IPS-15b (cell line): ENCODE measurements at regions not wholly inside any gene's neighbourhood (a gene's known extent, or its start where the extent isn't known, plus 50 kb on each side); places are given as distances from the start of the nearest gene placed in this dataset.

Experiments used
- H3K27me3 ChIP-seq: one replicate; pipeline ENCODE4 v1.6.1; 2013; ENCODE audit warnings: low read length; ENCODE audit not compliant: control insufficient read depth, insufficient read depth
- H3K36me3 ChIP-seq: one replicate; pipeline ENCODE4 v1.6.1; 2013; ENCODE audit warnings: low read length; ENCODE audit not compliant: control insufficient read depth, insufficient read depth
- H3K4me1 ChIP-seq: one replicate; pipeline ENCODE4 v1.6.1; 2013; ENCODE audit warnings: mild to moderate bottlenecking, low read length; ENCODE audit not compliant: control insufficient read depth, insufficient read depth
- H3K4me3 ChIP-seq: one replicate; pipeline ENCODE4 v1.5.1; 2013; ENCODE audit warnings: low read depth, low read length
- H3K9ac ChIP-seq: one replicate; pipeline ENCODE4 v1.6.1; 2013; ENCODE audit warnings: low read depth, mild to moderate bottlenecking, low read length
- H3K9me3 ChIP-seq: one replicate; pipeline ENCODE4 v1.6.1; 2013; ENCODE audit warnings: mild to moderate bottlenecking, low read length; ENCODE audit not compliant: control insufficient read depth, insufficient read depth

GRCh38 chr18:38951633-38952032 is 1386.0 kb upstream of the CELF4 start:
- H3K4me3 ChIP-seq, result no peak overlapping the region
- no peaks in the 10 kb centered on the region for H3K4me1 ChIP-seq
- H3K27me3 ChIP-seq, result no peaks in the 10 kb centered on the region
- no peaks in the 10 kb centered on the region for H3K9me3 ChIP-seq
- H3K36me3 ChIP-seq, result no peaks in the 10 kb centered on the region
- H3K9ac ChIP-seq, result no peak overlapping the region

GRCh38 chr18:38948436-38948835 is 1382.8 kb upstream of the CELF4 start:
- no peaks in the 10 kb centered on the region for H3K36me3 ChIP-seq
- H3K9ac ChIP-seq, result no peak overlapping the region
- H3K4me1 ChIP-seq, result no peaks in the 10 kb centered on the region
- H3K27me3 ChIP-seq, result no peaks in the 10 kb centered on the region
- H3K9me3 ChIP-seq, result peaks cover 1% of the 10 kb centered on the region
- H3K4me3 ChIP-seq, result no peak overlapping the region

- no peak overlapping the region for H3K9ac ChIP-seq
- H3K9me3 ChIP-seq, result peaks cover 5% of the 10 kb centered on the region
- no peaks in the 10 kb centered on the region for H3K27me3 ChIP-seq
- H3K4me1 ChIP-seq, result no peaks in the 10 kb centered on the region
- no peak overlapping the region for H3K4me3 ChIP-seq
- H3K36me3 ChIP-seq, result no peaks in the 10 kb centered on the region
Measured at GRCh38 chr18:38944446-38945024, 1378.9 kb upstream of the CELF4 start.

- H3K4me1 ChIP-seq, result no peaks in the 10 kb centered on the region
- H3K9ac ChIP-seq, result no peak overlapping the region
- peaks cover 5% of the 10 kb centered on the region for H3K9me3 ChIP-seq
- H3K36me3 ChIP-seq, result no peaks in the 10 kb centered on the region
- no peaks in the 10 kb centered on the region for H3K27me3 ChIP-seq
- H3K4me3 ChIP-seq, result no peak overlapping the region
Measured at GRCh38 chr18:38941711-38942561, 1376.3 kb upstream of the CELF4 start.

- no peaks in the 10 kb centered on the region for H3K27me3 ChIP-seq
- peaks cover 5% of the 10 kb centered on the region for H3K9me3 ChIP-seq
- H3K36me3 ChIP-seq, result no peaks in the 10 kb centered on the region
- H3K4me3 ChIP-seq, result no peak overlapping the region
- no peaks in the 10 kb centered on the region for H3K4me1 ChIP-seq
- no peak overlapping the region for H3K9ac ChIP-seq
Measured at GRCh38 chr18:38940863-38941531, 1375.4 kb upstream of the CELF4 start.

GRCh38 chr18:38940475-38940862 is 1374.9 kb upstream of the CELF4 start:
- no peak overlapping the region for H3K4me3 ChIP-seq
- no peaks in the 10 kb centered on the region for H3K27me3 ChIP-seq
- H3K9ac ChIP-seq, result no peak overlapping the region
- H3K36me3 ChIP-seq, result no peaks in the 10 kb centered on the region
- H3K4me1 ChIP-seq, result no peaks in the 10 kb centered on the region
- H3K9me3 ChIP-seq, result peaks cover 5% of the 10 kb centered on the region

- Histone ChIP-seq H3K9ac (no peak overlapping the region), H3K9me3 (no peaks in the 10 kb centered on the region), H3K4me1 (peaks cover 16% of the 10 kb centered on the region), H3K27me3 (no peaks in the 10 kb centered on the region), H3K4me3 (no peak overlapping the region), H3K36me3 (no peaks in the 10 kb centered on the region)
Measured at GRCh38 chr18:38933910-38934510, 1368.4 kb upstream of the CELF4 start.

- no peak overlapping the region for H3K4me3 ChIP-seq
- no peak overlapping the region for H3K9ac ChIP-seq
- H3K4me1 ChIP-seq, result peaks cover 16% of the 10 kb centered on the region
- H3K36me3 ChIP-seq, result no peaks in the 10 kb centered on the region
- H3K27me3 ChIP-seq, result no peaks in the 10 kb centered on the region
- H3K9me3 ChIP-seq, result no peaks in the 10 kb centered on the region
Measured at GRCh38 chr18:38933322-38933721, 1367.7 kb upstream of the CELF4 start.

GRCh38 chr18:38932752-38933151 is 1367.2 kb upstream of the CELF4 start:
- Histone ChIP-seq H3K4me1 (peaks cover 16% of the 10 kb centered on the region), H3K4me3 (no peak overlapping the region), H3K9ac (no peak overlapping the region), H3K36me3 (no peaks in the 10 kb centered on the region), H3K27me3 (no peaks in the 10 kb centered on the region), H3K9me3 (no peaks in the 10 kb centered on the region)

GRCh38 chr18:38931754-38932050 is 1366.1 kb upstream of the CELF4 start:
- Histone ChIP-seq H3K9ac (no peak overlapping the region), H3K36me3 (no peaks in the 10 kb centered on the region), H3K4me3 (no peak overlapping the region), H3K9me3 (no peaks in the 10 kb centered on the region), H3K27me3 (no peaks in the 10 kb centered on the region), H3K4me1 (peaks cover 16% of the 10 kb centered on the region)

- Histone ChIP-seq H3K4me1 (peaks cover 16% of the 10 kb centered on the region), H3K36me3 (no peaks in the 10 kb centered on the region), H3K4me3 (no peak overlapping the region), H3K27me3 (no peaks in the 10 kb centered on the region), H3K9me3 (no peaks in the 10 kb centered on the region), H3K9ac (no peak overlapping the region)
Measured at GRCh38 chr18:38930881-38931753, 1365.5 kb upstream of the CELF4 start.
